ENCODE measurements at regions not wholly inside any gene's neighbourhood (a gene's known extent, or its start where the extent isn't known, plus 50 kb on each side); places are given as distances from the start of the nearest gene placed in this dataset.

DNA sequence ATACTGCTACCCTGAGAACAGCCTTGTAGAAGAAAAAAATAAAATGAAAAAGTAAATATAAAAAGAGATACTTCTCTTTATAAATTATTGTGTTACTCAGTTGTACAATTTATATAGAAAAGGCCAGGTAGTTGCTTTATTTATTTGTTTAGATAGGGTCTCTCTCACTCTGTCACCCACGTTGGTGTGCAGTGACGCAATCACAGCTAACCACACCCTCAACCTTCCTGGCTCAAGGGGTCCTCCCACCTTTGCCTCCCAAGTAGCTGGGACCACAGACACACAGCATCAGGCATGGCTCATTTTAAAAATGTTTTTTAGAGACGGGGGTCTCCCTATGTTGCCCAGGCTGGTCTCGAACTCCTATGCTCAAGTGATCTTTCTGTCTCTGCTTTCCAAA, 175.4 kb upstream of the PZP start:
- no peaks in the 10 kb centered on the region for H3K9me3 ChIP-seq (ENCODE audit: control insufficient read depth in 4 of 4, low read length in 3 of 4)
- H3K4me3 ChIP-seq (ENCODE audit: low read depth in 1 of 3, low read length in 3 of 3): no peak overlapping the region
- no peaks in the 10 kb centered on the region for H3K4me1 ChIP-seq (ENCODE audit: control insufficient read depth in 4 of 4, insufficient read depth in 4 of 4, low read length in 3 of 4)
- H3K27ac ChIP-seq (ENCODE audit: low read depth in 1 of 2, low read length in 2 of 2): no peak overlapping the region
- WGBS: 62% methylated on average over 4 of the region's 4 CpGs
- H3K27me3 ChIP-seq (ENCODE audit: control insufficient read depth in 4 of 4, insufficient read depth in 4 of 4, low read length in 3 of 4): no peaks in the 10 kb centered on the region
- TF ChIP-seq SP1 (IDR thresholded peaks at IDR 0.05): no peak
- TF ChIP-seq HNF4G (IDR thresholded peaks at IDR 0.05): no peak
- TF ChIP-seq, protein P1, sequence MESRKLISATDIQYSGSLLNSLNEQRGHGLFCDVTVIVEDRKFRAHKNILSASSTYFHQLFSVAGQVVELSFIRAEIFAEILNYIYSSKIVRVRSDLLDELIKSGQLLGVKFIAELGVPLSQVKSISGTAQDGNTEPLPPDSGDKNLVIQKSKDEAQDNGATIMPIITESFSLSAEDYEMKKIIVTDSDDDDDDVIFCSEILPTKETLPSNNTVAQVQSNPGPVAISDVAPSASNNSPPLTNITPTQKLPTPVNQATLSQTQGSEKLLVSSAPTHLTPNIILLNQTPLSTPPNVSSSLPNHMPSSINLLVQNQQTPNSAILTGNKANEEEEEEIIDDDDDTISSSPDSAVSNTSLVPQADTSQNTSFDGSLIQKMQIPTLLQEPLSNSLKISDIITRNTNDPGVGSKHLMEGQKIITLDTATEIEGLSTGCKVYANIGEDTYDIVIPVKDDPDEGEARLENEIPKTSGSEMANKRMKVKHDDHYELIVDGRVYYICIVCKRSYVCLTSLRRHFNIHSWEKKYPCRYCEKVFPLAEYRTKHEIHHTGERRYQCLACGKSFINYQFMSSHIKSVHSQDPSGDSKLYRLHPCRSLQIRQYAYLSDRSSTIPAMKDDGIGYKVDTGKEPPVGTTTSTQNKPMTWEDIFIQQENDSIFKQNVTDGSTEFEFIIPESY (IDR thresholded peaks at IDR 0.05): no peak
- TF ChIP-seq TAF1 (conservative IDR thresholded peaks at IDR 0.05): no peak
- TF ChIP-seq, protein P2, sequence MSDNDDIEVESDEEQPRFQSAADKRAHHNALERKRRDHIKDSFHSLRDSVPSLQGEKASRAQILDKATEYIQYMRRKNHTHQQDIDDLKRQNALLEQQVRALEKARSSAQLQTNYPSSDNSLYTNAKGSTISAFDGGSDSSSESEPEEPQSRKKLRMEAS (IDR thresholded peaks at IDR 0.05): no peak
- no peak for TF ChIP-seq RAD21 (IDR thresholded peaks at IDR 0.05)
- TF ChIP-seq YY1 (IDR thresholded peaks at IDR 0.05): no peak
- TF ChIP-seq, protein P3, sequence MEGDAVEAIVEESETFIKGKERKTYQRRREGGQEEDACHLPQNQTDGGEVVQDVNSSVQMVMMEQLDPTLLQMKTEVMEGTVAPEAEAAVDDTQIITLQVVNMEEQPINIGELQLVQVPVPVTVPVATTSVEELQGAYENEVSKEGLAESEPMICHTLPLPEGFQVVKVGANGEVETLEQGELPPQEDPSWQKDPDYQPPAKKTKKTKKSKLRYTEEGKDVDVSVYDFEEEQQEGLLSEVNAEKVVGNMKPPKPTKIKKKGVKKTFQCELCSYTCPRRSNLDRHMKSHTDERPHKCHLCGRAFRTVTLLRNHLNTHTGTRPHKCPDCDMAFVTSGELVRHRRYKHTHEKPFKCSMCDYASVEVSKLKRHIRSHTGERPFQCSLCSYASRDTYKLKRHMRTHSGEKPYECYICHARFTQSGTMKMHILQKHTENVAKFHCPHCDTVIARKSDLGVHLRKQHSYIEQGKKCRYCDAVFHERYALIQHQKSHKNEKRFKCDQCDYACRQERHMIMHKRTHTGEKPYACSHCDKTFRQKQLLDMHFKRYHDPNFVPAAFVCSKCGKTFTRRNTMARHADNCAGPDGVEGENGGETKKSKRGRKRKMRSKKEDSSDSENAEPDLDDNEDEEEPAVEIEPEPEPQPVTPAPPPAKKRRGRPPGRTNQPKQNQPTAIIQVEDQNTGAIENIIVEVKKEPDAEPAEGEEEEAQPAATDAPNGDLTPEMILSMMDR (IDR thresholded peaks at IDR 0.05; ENCODE audit: low read depth, low read length, missing input control): no peak
- TF ChIP-seq, protein P4, sequence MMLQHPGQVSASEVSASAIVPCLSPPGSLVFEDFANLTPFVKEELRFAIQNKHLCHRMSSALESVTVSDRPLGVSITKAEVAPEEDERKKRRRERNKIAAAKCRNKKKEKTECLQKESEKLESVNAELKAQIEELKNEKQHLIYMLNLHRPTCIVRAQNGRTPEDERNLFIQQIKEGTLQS (IDR thresholded peaks at IDR 0.05): no peak
- TF ChIP-seq EGR1 (IDR thresholded peaks at IDR 0.05; ENCODE audit: low read depth in 2 of 2): no peak
- TF ChIP-seq GABPA (IDR thresholded peaks at IDR 0.05 in 1 of 2, conservative IDR thresholded peaks at IDR 0.05 in 1 of 2): no peak
- no peak for TF ChIP-seq FOXA1 (IDR thresholded peaks at IDR 0.05)
- no peak for TF ChIP-seq FOXA2 (IDR thresholded peaks at IDR 0.05)
- TF ChIP-seq, protein P5, sequence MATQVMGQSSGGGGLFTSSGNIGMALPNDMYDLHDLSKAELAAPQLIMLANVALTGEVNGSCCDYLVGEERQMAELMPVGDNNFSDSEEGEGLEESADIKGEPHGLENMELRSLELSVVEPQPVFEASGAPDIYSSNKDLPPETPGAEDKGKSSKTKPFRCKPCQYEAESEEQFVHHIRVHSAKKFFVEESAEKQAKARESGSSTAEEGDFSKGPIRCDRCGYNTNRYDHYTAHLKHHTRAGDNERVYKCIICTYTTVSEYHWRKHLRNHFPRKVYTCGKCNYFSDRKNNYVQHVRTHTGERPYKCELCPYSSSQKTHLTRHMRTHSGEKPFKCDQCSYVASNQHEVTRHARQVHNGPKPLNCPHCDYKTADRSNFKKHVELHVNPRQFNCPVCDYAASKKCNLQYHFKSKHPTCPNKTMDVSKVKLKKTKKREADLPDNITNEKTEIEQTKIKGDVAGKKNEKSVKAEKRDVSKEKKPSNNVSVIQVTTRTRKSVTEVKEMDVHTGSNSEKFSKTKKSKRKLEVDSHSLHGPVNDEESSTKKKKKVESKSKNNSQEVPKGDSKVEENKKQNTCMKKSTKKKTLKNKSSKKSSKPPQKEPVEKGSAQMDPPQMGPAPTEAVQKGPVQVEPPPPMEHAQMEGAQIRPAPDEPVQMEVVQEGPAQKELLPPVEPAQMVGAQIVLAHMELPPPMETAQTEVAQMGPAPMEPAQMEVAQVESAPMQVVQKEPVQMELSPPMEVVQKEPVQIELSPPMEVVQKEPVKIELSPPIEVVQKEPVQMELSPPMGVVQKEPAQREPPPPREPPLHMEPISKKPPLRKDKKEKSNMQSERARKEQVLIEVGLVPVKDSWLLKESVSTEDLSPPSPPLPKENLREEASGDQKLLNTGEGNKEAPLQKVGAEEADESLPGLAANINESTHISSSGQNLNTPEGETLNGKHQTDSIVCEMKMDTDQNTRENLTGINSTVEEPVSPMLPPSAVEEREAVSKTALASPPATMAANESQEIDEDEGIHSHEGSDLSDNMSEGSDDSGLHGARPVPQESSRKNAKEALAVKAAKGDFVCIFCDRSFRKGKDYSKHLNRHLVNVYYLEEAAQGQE (IDR thresholded peaks at IDR 0.05): no peak
- no peaks in the 10 kb centered on the region for H3K36me3 ChIP-seq (ENCODE audit: control insufficient read depth in 4 of 4, insufficient read depth in 3 of 4, low read depth in 1 of 4, low read length in 3 of 4)
- no peak overlapping the region for H3K9ac ChIP-seq (ENCODE audit: low read depth in 1 of 2, low read length in 2 of 2)
- no peak for DNase-seq (ENCODE audit: low spot score)

DNA sequence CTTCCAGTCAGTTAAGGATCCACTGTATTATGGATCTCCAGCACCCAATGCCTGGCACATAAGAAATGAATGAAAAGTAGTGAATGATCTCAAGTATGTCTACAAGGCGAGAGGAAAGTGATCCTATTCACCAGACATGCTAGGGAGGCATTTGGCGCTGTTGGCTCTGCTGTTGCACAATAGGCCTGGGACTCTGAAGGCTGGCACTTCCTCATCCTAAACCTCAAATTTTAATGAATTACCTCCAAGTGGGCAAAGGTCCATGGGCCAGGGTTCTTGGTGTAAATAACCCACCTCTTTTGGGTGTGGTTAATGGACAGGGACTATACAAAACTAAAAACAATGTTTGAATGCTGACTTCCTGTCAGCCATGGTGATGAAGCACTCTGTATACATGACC, 173.4 kb upstream of the PZP start:
- Histone ChIP-seq H3K27ac (ENCODE audit: low read depth in 1 of 2, low read length in 2 of 2) (no peak overlapping the region), H3K9ac (ENCODE audit: low read depth in 1 of 2, low read length in 2 of 2) (no peak overlapping the region), H3K4me1 (ENCODE audit: control insufficient read depth in 4 of 4, insufficient read depth in 4 of 4, low read length in 3 of 4) (no peaks in the 10 kb centered on the region), H3K27me3 (ENCODE audit: control insufficient read depth in 4 of 4, insufficient read depth in 4 of 4, low read length in 3 of 4) (no peaks in the 10 kb centered on the region), H3K36me3 (ENCODE audit: control insufficient read depth in 4 of 4, insufficient read depth in 3 of 4, low read depth in 1 of 4, low read length in 3 of 4) (no peaks in the 10 kb centered on the region), H3K4me3 (ENCODE audit: low read depth in 1 of 3, low read length in 3 of 3) (no peak overlapping the region), H3K9me3 (ENCODE audit: control insufficient read depth in 4 of 4, low read length in 3 of 4) (no peaks in the 10 kb centered on the region)
- WGBS: 85% methylated on average over 2 of the region's 2 CpGs
- no peak for DNase-seq (ENCODE audit: low spot score)
- no peak for TF ChIP-seq JUND (IDR thresholded peaks at IDR 0.05)
- no peak for TF ChIP-seq HNF4A (conservative IDR thresholded peaks at IDR 0.05)
- TF ChIP-seq, protein P5 (IDR thresholded peaks at IDR 0.05): no peak
- TF ChIP-seq FOXA2 (IDR thresholded peaks at IDR 0.05): no peak
- TF ChIP-seq, protein P3 (IDR thresholded peaks at IDR 0.05; ENCODE audit: low read depth, low read length, missing input control): no peak
- TF ChIP-seq, protein P1 (IDR thresholded peaks at IDR 0.05): no peak
